KBM-7 (cell line): ENCODE measurements at regions not wholly inside any gene's neighbourhood (a gene's known extent, or its start where the extent isn't known, plus 50 kb on each side); places are given as distances from the start of the nearest gene placed in this dataset.
"Not testable (repeated sequence)": the region's sequence is repeated elsewhere in the genome, so short reads cannot be mapped to it uniquely, and the experiment has no call there.

Experiments used
- DNase-seq: peaks from one replicate; pipeline ENCODE4 v3.0.0-alpha.2; 2015
- in situ Hi-C: fragments of 300-500 bp; cut with MboI; formaldehyde crosslinking; loops from 2 replicates; pipeline ENCODE4 v1.14.3; 2020; ENCODE audit warnings: low sequenced_read_pairs, low pct_unique_long_range_greater_than_20kb, mixed read lengths

DNA sequence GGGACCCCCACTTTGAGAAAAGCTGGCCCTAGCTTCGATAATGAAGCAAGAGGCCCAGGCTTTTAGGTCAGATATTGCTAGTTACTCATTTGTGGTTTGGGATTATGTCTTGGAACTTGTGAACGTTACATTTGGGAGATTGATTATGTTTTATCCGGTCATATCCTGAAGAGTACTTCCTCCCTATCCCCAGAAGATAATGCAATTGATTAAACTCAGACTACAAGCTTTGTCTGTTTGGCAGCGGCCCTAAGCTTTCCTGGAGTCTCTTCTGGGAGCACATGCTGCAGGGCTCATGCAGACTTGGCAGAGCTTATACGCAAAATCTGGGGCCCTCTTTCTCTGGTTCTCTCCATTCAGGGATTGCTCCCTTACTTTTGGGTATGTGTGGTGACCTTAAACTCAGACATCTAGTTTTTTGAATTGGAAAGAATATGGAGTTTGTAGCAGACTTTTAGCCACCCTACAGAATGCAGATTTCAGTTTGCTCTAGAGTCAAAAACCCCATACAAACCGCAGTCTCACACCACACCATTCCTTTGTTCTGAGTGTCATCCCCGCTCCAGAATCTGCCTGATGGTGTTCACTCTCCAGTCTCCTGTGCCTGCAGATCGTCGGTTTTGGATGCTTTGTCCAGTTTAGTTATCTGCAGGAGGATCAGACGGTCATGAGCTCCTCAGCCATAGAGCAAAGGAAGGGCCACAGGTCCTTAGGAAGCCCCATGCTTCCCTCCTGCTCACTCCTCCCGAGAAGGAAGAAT, 449.5 kb upstream of the TRPC7 start:
- no peak for DNase-seq
- in situ Hi-C loops, result no loop called here

DNA sequence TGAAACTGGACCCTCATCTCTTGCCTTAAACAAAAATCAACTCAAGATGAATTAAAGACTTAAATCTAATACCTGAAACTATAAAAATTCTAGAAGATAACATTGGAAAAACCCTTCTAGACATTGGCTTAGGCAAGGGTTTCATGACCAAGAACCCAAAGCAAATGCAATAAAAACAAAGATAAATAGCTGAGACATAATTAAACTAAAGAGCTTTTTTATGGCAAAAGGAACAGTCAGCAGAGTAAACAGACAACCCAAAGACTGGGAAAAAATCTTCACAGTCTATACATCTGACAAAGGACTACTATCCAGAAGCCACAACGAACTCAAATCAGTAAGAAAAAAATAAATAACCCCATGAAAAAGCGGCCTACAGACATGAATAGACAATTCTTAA, 446.9 kb upstream of the TRPC7 start:
- in situ Hi-C loops, result not testable (repeated sequence)

DNA sequence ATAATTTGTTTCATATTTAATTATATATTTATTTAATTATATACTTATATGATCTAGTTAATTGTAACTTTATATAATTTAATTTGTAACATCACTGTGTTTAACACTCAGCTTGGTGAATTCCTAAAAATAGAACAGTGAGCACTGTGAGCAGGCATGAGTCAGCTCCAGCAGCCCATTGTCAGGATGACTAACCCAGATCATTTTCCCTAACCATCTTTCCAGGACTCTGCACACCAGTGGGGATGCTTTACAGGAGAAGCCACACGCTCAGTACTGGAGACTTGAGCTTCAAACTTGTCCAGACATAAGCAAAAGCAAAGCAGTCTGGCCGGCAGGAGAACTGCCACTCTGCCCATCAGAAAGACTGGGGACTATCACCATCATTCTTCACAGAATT, 446.2 kb upstream of the TRPC7 start:
- in situ Hi-C loops, result no loop called here
- DNase-seq, result no peak

More for the DNA sequence above, 446.9 kb upstream of the TRPC7 start:
- not testable (repeated sequence) for DNase-seq

- in situ Hi-C loops, result no loop called here
- DNase-seq, result no peak
Measured at GRCh38 chr5:136811086-136811485, 445.7 kb upstream of the TRPC7 start.

GRCh38 chr5:136810261-136810801, 445.0 kb upstream of the TRPC7 start:
- in situ Hi-C loops, result no loop called here
- no peak for DNase-seq

- no peak for DNase-seq
- in situ Hi-C loops, result no loop called here
Measured at GRCh38 chr5:136809382-136809781, 444.0 kb upstream of the TRPC7 start.

- no peak for DNase-seq
- in situ Hi-C loops, result no loop called here
Measured at GRCh38 chr5:136808756-136809155, 443.4 kb upstream of the TRPC7 start.

DNA sequence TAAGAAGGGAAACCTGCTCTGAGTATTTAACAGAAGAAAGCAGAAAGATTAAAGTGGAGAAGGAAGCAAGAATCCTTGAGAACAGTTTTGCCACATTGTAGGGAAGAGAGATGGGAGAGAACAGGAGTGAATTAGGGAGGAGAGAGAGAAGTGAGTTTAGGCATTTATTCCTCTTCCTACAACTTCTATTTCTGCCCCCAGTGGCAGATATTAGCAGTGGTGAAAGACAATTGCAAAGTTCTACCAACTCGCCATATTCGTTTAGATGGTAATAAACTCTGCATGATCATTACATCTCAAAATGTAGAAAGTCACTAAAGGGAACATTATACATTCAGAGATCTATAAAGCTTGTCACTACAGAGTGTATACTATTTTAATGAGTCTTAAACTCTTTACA, 440.1 kb upstream of the TRPC7 start:
- no peak for DNase-seq
- in situ Hi-C loops, result no loop called here

- in situ Hi-C loops, result no loop called here
- no peak for DNase-seq
Measured at GRCh38 chr5:136802383-136802782, 437.0 kb upstream of the TRPC7 start.

DNA sequence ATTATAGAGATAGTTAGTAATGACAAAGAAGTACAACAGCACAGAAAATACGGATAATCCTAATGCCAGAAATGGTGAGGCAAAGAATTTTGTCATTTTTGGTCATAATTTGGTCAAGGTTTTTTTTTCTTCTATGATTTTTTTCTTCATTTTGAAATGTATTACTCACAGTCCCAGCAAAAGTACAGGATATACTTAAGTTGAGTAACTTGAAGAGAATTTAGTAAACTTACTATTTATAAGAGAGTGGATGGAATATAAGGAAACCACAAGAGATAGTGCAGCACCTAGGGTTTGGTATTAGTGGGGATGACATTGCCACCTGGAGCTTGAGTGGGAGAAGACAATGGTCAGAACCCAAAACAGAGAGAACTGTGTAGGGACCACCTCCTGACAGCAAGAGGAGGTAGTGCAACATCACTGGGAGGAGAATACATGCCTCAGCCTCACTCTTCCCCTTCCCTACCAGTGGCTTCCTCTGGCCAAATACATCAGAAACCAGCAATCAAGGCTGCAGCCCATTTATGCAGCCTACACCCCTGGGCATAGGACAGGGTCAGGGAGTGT, 434.5 kb upstream of the TRPC7 start:
- in situ Hi-C loops, result no loop called here
- no peak for DNase-seq

- in situ Hi-C loops, result no loop called here
- DNase-seq, result no peak
Measured at GRCh38 chr5:136793300-136793699, 428.0 kb upstream of the TRPC7 start.

DNA sequence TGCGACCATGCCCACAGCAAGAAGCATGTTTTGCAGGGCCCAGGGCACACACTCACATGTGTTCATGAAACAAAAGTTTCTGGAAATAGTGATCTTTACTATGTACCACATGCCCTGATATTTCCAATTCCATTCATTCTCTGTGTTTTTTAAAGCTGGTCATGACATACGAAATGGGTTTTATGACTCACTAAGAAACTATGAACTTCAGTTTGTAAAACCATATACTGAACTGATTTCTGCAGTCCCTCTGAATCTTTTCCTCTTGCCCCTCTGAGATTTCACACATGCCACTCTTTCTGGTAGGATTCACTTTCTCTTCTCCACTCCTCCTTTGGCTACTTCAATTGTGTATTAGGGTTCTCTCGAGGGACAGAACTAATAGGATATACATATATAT, 416.1 kb upstream of the TRPC7 start:
- in situ Hi-C loops, result no loop called here
- DNase-seq, result no peak

DNA sequence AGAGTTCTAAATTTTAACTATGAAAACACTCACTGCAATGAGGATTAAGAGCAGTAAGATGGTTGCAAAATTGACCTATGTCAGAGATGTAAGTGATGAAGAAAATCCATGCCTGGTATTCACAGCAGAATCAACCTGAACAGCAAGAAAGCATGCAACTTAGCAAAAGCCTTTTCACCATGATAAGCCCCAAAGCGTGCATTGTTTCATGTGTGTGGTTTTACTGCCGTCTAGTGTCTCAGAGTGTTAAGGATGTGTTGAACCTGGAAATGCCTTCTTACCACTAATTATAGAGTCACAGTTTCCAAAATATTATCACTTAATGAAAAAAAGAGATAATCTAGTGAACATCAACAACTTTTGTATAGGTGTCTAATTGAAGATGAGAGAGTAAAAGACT, 415.2 kb upstream of the TRPC7 start:
- no peak for DNase-seq
- in situ Hi-C loops, result no loop called here

- no peak for DNase-seq
- in situ Hi-C loops, result no loop called here
Measured at GRCh38 chr5:136776022-136776927, 410.9 kb upstream of the TRPC7 start.

DNA sequence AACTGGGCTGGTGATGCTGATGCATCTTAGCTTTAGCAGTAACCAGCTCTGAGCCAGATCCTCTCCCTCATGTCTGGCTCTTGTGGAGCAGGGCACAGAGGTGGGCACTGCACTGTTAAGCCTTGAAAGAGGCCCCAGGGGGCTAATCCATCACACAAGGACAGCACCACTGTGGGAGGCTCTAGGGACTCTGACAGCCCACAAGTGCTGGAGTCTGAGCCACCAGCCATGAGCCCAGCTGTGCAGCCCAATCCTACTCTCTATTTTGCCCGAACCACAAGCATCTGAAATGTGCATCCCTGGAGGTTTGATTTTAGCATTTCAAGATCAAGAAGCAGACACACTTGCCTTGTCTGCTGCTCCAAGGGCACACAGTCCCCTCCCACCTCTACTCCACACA, 407.1 kb upstream of the TRPC7 start:
- DNase-seq, result no peak
- in situ Hi-C loops, result no loop called here

DNA sequence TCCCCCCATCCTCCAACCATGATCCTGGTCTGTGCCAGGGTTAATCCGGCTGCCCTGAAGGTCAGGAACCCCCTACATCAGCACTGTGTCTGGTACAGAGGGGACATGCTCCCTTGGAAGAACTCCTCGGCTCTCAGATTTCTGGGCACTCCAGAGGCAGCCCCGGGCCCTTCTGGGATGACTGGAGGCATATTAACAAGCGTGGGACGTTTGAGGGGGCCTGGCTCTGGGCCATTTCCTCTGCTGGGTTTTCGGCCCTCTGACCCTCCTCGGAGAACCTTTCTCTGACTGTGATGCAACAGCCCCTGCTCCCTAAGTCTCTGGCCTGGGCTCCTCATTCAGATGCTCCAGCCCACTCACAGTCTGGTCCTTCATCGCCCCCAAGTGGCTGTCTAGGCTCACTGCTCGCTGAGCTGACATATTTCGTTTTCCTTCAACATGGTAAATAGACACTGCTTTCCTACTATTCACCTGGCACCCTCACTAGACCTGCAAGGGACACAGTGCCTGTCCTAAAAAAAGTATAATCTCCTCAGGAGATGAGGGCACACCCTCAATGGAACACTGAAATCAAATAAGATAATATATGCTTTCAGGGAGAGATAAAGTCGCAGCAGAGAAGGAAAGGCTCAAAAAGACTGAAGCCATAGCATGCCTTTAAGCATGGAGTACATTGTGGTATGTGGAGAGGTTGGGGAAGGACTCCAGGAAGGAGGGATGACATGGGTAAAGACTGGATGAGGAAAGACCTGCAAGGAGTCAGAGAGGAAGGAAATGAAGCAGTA, 404.7 kb upstream of the TRPC7 start:
- in situ Hi-C loops, result no loop called here
- DNase-seq, result peak; percentile 61

DNA sequence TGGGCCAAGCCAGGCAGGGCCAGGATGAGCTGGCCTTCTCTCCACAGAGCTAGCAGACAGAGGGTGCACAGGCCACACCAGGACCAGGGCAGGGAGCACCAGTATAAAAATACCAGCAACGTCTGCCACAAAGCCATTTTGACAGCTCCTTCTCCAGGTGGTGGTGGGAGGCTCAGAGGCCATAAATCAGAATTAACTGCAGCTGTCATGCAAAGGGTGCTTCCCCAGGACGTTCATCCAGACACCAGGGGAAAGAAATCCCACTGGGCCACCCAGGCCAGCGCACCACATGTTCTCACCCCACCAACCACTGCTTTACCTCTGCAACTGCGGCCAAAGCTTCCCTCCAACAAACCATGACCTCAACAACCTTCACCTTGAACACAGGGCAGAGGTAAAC, 403.7 kb upstream of the TRPC7 start:
- DNase-seq, result no peak
- in situ Hi-C loops, result no loop called here

DNA sequence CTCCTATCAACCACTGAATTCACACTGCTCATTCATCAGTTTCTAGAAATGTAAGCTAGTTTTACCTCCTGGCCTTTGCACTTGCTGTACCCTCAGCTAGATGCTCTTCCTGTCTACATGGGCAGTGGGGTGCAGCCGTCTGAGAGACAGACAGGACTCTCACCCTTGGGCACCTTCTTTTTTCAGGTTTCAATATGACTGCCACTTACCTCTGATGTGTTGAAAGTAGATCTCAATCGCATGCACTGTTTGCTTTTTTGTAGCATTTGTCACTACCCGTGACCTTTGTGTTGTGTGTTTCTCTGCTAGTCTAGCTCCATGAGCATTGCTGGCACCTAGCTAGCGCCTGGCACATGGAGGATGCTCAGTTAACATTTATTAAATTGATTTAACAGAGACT, 403.1 kb upstream of the TRPC7 start:
- in situ Hi-C loops, result no loop called here

DNA sequence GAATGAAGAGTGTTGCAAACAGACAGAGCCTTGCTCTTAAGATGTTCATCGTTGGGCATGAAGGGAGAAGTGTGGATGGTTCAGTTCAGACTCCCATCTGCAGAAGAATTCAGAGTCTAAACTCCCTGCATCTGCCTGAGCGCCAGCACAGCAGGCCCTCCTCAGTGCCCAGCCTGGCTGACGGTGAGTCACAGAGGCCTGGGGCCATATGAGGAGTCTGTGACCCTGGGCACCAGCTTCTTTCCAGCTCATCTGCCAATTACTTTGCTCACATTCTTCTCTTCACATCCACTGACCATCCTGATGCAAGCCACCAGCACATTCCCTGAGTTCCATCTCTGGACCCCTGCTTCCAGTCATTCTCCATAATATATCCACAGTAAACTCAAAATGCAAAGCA, 401.1 kb upstream of the TRPC7 start:
- in situ Hi-C loops, result no loop called here
- no peak for DNase-seq

More for the DNA sequence above, 403.1 kb upstream of the TRPC7 start:
- DNase-seq, result no peak
